Gastroesophageal sphincter (tissue), 4 donors: ENCODE measurements at regions not wholly inside any gene's neighbourhood (a gene's known extent, or its start where the extent isn't known, plus 50 kb on each side); places are given as distances from the start of the nearest gene placed in this dataset.

Experiments used
- ATAC-seq: fragments of 150-250 bp; one replicate; pipeline ENCODE4 v1.9.1; 2016; ENCODE audit warnings: mild to moderate bottlenecking, moderate library complexity
- H3K27ac ChIP-seq, 4 donors: fragments of 200-600 bp; sonication (generic) in 3 of 4; 1 replicate in 3 of 4; 2 replicates in 1 of 4; pipeline ENCODE4 v1.5.1; 2016 to 2019
- H3K27me3 ChIP-seq: fragments of 200-600 bp; sonication (generic); one replicate; pipeline ENCODE4 v1.5.1; 2019
- H3K36me3 ChIP-seq, 2 donors: fragments of 200-600 bp; sonication (generic); one replicate each; pipeline ENCODE4 v1.5.1; 2019; ENCODE audit warnings: control low read depth in 1 of 2
- H3K4me1 ChIP-seq, 3 donors: fragments of 200-600 bp; sonication (generic); 1 replicate in 2 of 3; 2 replicates in 1 of 3; pipeline ENCODE4 v1.5.1; 2016 to 2019; ENCODE audit warnings: control low read depth in 2 of 3
- H3K4me3 ChIP-seq, 2 donors: fragments of 200-600 bp; sonication (generic); one replicate each; pipeline ENCODE4 v1.5.1; 2019; ENCODE audit warnings: mild to moderate bottlenecking in 1 of 2, moderate library complexity in 1 of 2
- H3K9me3 ChIP-seq, 3 donors: fragments of 200-600 bp; sonication (generic); one replicate each; pipeline ENCODE4 v1.5.1; 2017 to 2019; ENCODE audit warnings: control low read depth in 2 of 3
- CTCF ChIP-seq, 4 experiments: fragments of 200-600 bp in 2 of 4; fragments of 450-650 bp in 2 of 4; sonication (generic) in 1 of 4; IDR thresholded peaks; one replicate each; pipeline ENCODE4 v1.5.1; 2017 to 2019; ENCODE audit warnings: antibody characterized with exemption in 4 of 4, mild to moderate bottlenecking in 2 of 4, moderate library complexity in 2 of 4
- EP300 ChIP-seq: sonication (generic); formaldehyde crosslinking; IDR thresholded peaks from one replicate; pipeline ENCODE4 v1.6.1; 2017; ENCODE audit warnings: antibody characterized with exemption, mild to moderate bottlenecking
- POLR2A ChIP-seq, 2 donors: fragments of 450-650 bp; IDR thresholded peaks; one replicate each; pipeline ENCODE4 v1.6.1; 2017; ENCODE audit warnings: antibody characterized with exemption in 2 of 2, mild to moderate bottlenecking in 2 of 2, moderate library complexity in 1 of 2
- POLR2AphosphoS5 ChIP-seq: sonication (generic); formaldehyde crosslinking; IDR thresholded peaks from one replicate; pipeline ENCODE4 v1.6.1; 2017; ENCODE audit warnings: antibody characterized with exemption
- WGBS, 2 donors: methylation state at CpG; one replicate each; pipeline ENCODE4 v1.1.5; 2018; ENCODE audit warnings: low coverage in 1 of 2; 5-methylcytosine and 5-hydroxymethylcytosine counted together

GRCh38 chr11:23111527-23111926 is 251.3 kb upstream of the CCDC179 start:
- TF ChIP-seq CTCF (IDR thresholded peaks at IDR 0.05) = no peak
- TF ChIP-seq EP300 = no peak
- no peak for TF ChIP-seq POLR2AphosphoS5
- no peak for TF ChIP-seq POLR2A (IDR thresholded peaks at IDR 0.05)
- H3K27me3 ChIP-seq = no peaks in the 10 kb centered on the region
- H3K9me3 ChIP-seq = peaks cover 0 to 2% (median 0%) of the 10 kb centered on the region in 3 donors
- no peak overlapping the region for H3K4me3 ChIP-seq
- ATAC-seq = no peak
- H3K27ac ChIP-seq = no peak overlapping the region
- no peaks in the 10 kb centered on the region for H3K4me1 ChIP-seq
- 40 to 60% methylated on average over 2 of the region's 2 CpGs for WGBS, 2 donors
- H3K36me3 ChIP-seq = no peaks in the 10 kb centered on the region

GRCh38 chr11:23112390-23112789 is 252.1 kb upstream of the CCDC179 start:
- H3K36me3 ChIP-seq = no peaks in the 10 kb centered on the region
- no peaks in the 10 kb centered on the region for H3K4me1 ChIP-seq
- no peak overlapping the region for H3K4me3 ChIP-seq
- H3K27ac ChIP-seq = no peak overlapping the region
- TF ChIP-seq POLR2AphosphoS5 (no peak), CTCF (IDR thresholded peaks at IDR 0.05) (no peak), EP300 (no peak), POLR2A (IDR thresholded peaks at IDR 0.05) (no peak)
- no peak for ATAC-seq
- 73 to 74% methylated on average over 4 of the region's 4 CpGs for WGBS, 2 donors
- H3K27me3 ChIP-seq = no peaks in the 10 kb centered on the region
- peaks cover 0 to 4% (median 0%) of the 10 kb centered on the region in 3 donors for H3K9me3 ChIP-seq

GRCh38 chr11:23112987-23113886 is 253.0 kb upstream of the CCDC179 start:
- 39% methylated on average over 9 to 10 of the region's 10 CpGs for WGBS, 2 donors
- Histone ChIP-seq H3K36me3 (no peaks in the 10 kb centered on the region), H3K4me3 (no peak overlapping the region), H3K4me1 (no peaks in the 10 kb centered on the region), H3K27ac (no peak overlapping the region), H3K27me3 (no peaks in the 10 kb centered on the region), H3K9me3 (peaks cover 0 to 4% (median 0%) of the 10 kb centered on the region in 3 donors)
- TF ChIP-seq CTCF (IDR thresholded peaks at IDR 0.05) = peak in 2 of 4 experiments; percentile 10 to 39
- no peak for TF ChIP-seq POLR2AphosphoS5
- no peak for ATAC-seq

- H3K4me1 ChIP-seq = no peaks in the 10 kb centered on the region
- TF ChIP-seq EP300 (no peak), POLR2AphosphoS5 (no peak), POLR2A (IDR thresholded peaks at IDR 0.05) (no peak), CTCF (IDR thresholded peaks at IDR 0.05) (no peak)
- H3K27me3 ChIP-seq = no peaks in the 10 kb centered on the region
- WGBS, 2 donors = 56 to 80% methylated on average over 1 of the region's 1 CpG
- no peak for ATAC-seq
- no peaks in the 10 kb centered on the region for H3K36me3 ChIP-seq
- no peak overlapping the region for H3K27ac ChIP-seq
- H3K9me3 ChIP-seq = peaks cover 0 to 4% (median 0%) of the 10 kb centered on the region in 3 donors
- H3K4me3 ChIP-seq = no peak overlapping the region
These were observed 253.6 kb upstream of the CCDC179 start for GRCh38 chr11:23113887-23114216.

- no peak overlapping the region for H3K4me3 ChIP-seq
- TF ChIP-seq POLR2A (IDR thresholded peaks at IDR 0.05) (no peak), EP300 (no peak), CTCF (IDR thresholded peaks at IDR 0.05) (no peak), POLR2AphosphoS5 (no peak)
- ATAC-seq = no peak
- H3K27me3 ChIP-seq = no peaks in the 10 kb centered on the region
- no peaks in the 10 kb centered on the region for H3K9me3 ChIP-seq
- 55 to 100% methylated on average over 1 to 3 of the region's 3 CpGs for WGBS, 2 donors
- no peaks in the 10 kb centered on the region for H3K4me1 ChIP-seq
- no peaks in the 10 kb centered on the region for H3K36me3 ChIP-seq
- H3K27ac ChIP-seq = no peak overlapping the region
These were observed 263.5 kb upstream of the CCDC179 start for GRCh38 chr11:23123753-23124152.
